Hepatocyte (in vitro differentiated cells): ENCODE measurements at regions not wholly inside any gene's neighbourhood (a gene's known extent, or its start where the extent isn't known, plus 50 kb on each side); places are given as distances from the start of the nearest gene placed in this dataset.

Experiments used
- EZH2 ChIP-seq: fragments of 200-600 bp; sonication (generic); IDR thresholded peaks from 2 replicates; pipeline ENCODE4 v1.6.1; 2016; ENCODE audit warnings: antibody characterized with exemption, mild to moderate bottlenecking, borderline replicate concordance
- EZH2phosphoT487 ChIP-seq: fragments of 200-600 bp; sonication (generic); IDR thresholded peaks from one replicate; pipeline ENCODE4 v1.6.1; 2018; ENCODE audit warnings: antibody characterized with exemption, mild to moderate bottlenecking, low read depth, moderate library complexity; ENCODE audit not compliant: unreplicated experiment, severe bottlenecking
- TF ChIP-seq, protein P1 (sequence below): fragments of 200-600 bp; sonication (generic); IDR thresholded peaks from 2 replicates; pipeline ENCODE4 v1.5.1; 2016; ENCODE audit warnings: antibody characterized with exemption, mild to moderate bottlenecking; ENCODE audit not compliant: poor library complexity

DNA sequence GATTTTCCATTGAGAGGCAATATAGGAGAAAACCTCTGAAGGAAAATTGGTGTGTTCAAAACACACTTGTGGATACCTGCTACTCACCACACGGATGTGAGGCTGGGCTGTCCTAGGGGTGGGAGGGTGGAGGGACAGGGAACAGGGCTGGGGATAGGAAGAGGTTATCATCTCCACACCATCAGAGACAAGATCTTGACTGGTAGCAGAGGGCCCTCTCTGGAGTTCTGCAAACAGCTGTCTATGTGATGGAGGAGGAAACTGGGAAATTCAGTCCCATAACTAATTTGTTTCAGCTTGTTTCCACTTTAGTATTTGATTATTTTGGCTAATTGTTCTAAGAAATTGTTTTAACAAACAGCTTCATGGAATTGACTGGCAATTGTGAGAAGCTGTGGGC, 91.6 kb upstream of the FSTL4 start:
- no peak for TF ChIP-seq EZH2
- TF ChIP-seq, protein P1, sequence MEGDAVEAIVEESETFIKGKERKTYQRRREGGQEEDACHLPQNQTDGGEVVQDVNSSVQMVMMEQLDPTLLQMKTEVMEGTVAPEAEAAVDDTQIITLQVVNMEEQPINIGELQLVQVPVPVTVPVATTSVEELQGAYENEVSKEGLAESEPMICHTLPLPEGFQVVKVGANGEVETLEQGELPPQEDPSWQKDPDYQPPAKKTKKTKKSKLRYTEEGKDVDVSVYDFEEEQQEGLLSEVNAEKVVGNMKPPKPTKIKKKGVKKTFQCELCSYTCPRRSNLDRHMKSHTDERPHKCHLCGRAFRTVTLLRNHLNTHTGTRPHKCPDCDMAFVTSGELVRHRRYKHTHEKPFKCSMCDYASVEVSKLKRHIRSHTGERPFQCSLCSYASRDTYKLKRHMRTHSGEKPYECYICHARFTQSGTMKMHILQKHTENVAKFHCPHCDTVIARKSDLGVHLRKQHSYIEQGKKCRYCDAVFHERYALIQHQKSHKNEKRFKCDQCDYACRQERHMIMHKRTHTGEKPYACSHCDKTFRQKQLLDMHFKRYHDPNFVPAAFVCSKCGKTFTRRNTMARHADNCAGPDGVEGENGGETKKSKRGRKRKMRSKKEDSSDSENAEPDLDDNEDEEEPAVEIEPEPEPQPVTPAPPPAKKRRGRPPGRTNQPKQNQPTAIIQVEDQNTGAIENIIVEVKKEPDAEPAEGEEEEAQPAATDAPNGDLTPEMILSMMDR: no peak
- no peak for TF ChIP-seq EZH2phosphoT487
